Stimulated activated naive CD8-positive, alpha-beta T cell treated with anti-CD3 and anti-CD28 coated beads, Interleukin-15, amount 100 ng/mL, for 72 hours (primary cell): ENCODE measurements at regions not wholly inside any gene's neighbourhood (a gene's known extent, or its start where the extent isn't known, plus 50 kb on each side); places are given as distances from the start of the nearest gene placed in this dataset.

ENCODE experiments used
- ATAC-seq: fragments of 150-1000 bp; cut with Tn5 transposase; 2 replicates; pipeline ENCODE4 v1.10.0; 2021; ENCODE audit warnings: mild to moderate bottlenecking, moderate library complexity
- DNase-seq, 2 donors: peaks; one replicate each; pipeline ENCODE4 v3.0.0; 2021 to 2022
- H3K27ac Mint-ChIP-seq, 2 donors: one replicate each; pipeline ENCODE4 v1.8.0; 2022; ENCODE audit warnings: mild to moderate bottlenecking in 2 of 2, mixed read lengths in 2 of 2, moderate library complexity in 2 of 2
- H3K27me3 Mint-ChIP-seq: one replicate; pipeline ENCODE4 v1.8.0; 2022; ENCODE audit warnings: mixed read lengths
- H3K4me1 Mint-ChIP-seq: one replicate; pipeline ENCODE4 v1.8.0; 2022; ENCODE audit warnings: mild to moderate bottlenecking, mixed read lengths
- H3K4me3 Mint-ChIP-seq, 2 donors: one replicate each; pipeline ENCODE4 v1.8.0; 2022; ENCODE audit warnings: mild to moderate bottlenecking in 2 of 2, mixed read lengths in 2 of 2, moderate library complexity in 1 of 2
- H3K9me3 Mint-ChIP-seq, 2 donors: one replicate each; pipeline ENCODE4 v1.8.0; 2022; ENCODE audit warnings: mixed read lengths in 2 of 2

DNA sequence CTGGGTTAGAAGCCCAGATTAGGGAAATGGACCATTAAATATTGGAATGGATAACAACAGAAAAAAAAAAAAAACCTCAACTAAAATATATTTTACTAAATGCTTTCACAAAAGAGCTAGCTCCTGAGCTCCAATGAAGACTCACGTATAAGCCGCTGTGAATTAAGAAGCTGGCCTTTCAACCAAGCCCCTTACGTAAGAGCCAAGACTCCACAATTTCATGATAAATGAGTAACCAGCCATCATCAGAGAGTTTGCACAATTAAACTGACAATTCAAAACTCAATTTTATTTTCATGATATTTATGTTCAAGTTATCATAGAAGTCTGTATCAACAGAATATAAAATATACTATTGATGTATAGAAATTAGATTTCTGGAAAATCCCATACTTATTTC is 70.7 kb upstream of the HNRNPA3 start:
- peaks cover 41% of the 10 kb centered on the region for H3K27me3 Mint-ChIP-seq
- ATAC-seq (no peak), DNase-seq (no peak)
- H3K4me1 Mint-ChIP-seq, result peaks cover 17% of the 10 kb centered on the region
- H3K4me3 Mint-ChIP-seq, result no peak overlapping the region
- no peaks in the 10 kb centered on the region for H3K9me3 Mint-ChIP-seq
- H3K27ac Mint-ChIP-seq, result no peak overlapping the region

GRCh38 chr2:177143444-177143843 is 69.2 kb upstream of the HNRNPA3 start:
- Mint-ChIP-seq H3K27ac (no peak overlapping the region), H3K9me3 (no peaks in the 10 kb centered on the region), H3K27me3 (peaks cover 49% of the 10 kb centered on the region), H3K4me3 (no peak overlapping the region), H3K4me1 (peaks cover 16% of the 10 kb centered on the region)
- DNase-seq, result no peak
- no peak for ATAC-seq

DNA sequence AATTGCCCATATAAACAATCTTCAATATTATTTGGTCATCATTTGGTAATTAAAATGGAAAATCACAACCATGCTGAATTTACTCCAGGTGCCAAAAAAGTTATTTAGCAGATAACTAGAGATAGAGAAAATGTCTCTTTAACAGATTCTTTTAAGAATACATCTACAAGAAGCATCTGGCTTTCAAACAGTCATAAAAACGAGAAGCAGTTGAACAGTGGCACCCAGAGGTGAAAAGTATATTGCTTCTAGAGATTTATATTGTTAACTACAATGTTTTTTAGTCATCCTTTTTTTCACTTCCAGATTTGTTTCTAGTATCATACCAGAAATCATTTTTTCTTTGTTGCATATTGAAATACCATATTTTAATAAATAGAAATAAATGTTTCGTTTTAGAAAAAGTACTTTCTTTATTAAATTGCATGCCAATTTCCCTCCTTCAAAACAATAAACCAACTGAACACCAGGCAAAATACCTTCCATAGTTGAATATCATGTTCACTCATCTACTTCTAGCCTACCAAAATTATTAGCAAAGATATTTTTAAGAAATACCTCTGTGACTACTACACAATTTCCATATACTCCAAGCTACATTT is 65.4 kb upstream of the HNRNPA3 start:
- peak; percentile 54 for ATAC-seq

DNA sequence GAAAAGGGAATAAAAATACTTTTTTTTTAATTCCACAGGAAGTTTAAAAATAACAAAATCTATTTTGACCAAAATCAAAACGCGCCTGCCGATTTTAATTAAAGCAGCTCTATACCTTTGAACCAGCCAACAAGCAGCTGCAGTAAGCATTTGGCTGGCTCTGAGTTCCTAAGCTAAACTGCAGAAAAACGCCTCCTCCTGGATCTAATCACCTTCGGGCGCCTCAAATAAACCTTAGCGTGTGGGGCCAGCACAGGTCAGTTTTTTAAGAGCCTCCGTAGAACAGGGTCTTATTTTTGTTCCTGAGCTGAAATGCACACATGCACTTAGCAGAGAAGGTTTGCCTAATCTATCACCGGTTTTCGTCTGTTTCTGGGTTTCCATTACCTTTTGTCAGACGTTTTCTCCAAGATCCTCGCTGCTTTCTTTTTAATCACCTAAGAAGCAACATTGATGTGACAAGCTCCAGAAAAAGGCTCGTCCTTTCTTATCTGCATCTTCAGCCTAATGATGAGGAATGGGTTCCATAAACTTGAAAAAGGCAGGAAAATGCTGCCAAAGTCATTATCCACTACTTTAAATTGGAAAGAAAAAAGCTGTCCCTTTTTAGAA is 64.7 kb upstream of the HNRNPA3 start:
- H3K9me3 Mint-ChIP-seq, result no peaks in the 10 kb centered on the region
- H3K4me1 Mint-ChIP-seq, result peaks cover 13% of the 10 kb centered on the region
- peak overlapping the region; percentile 86 to 94 for H3K4me3 Mint-ChIP-seq
- ATAC-seq, result no peak
- H3K27ac Mint-ChIP-seq, result no peak overlapping the region
- peaks cover 71% of the 10 kb centered on the region for H3K27me3 Mint-ChIP-seq
- no peak for DNase-seq

More for the DNA sequence above, 65.4 kb upstream of the HNRNPA3 start:
- Mint-ChIP-seq H3K4me1 (peaks cover 13% of the 10 kb centered on the region), H3K27ac (no peak overlapping the region), H3K9me3 (no peaks in the 10 kb centered on the region), H3K27me3 (peaks cover 70% of the 10 kb centered on the region), H3K4me3 (peak overlapping the region in 1 of 2 donors; percentile 94)
- no peak for DNase-seq

- peak overlapping the region; percentile 86 to 94 for H3K4me3 Mint-ChIP-seq
- H3K4me1 Mint-ChIP-seq, result peaks cover 13% of the 10 kb centered on the region
- peak; percentile 94 for ATAC-seq
- peak; percentile 71 to 78 for DNase-seq
- H3K27ac Mint-ChIP-seq, result peak overlapping the region; percentile 63 to 91
- peaks cover 69% of the 10 kb centered on the region for H3K27me3 Mint-ChIP-seq
- no peaks in the 10 kb centered on the region for H3K9me3 Mint-ChIP-seq
These were observed 64.0 kb upstream of the HNRNPA3 start for GRCh38 chr2:177148477-177149154.

DNA sequence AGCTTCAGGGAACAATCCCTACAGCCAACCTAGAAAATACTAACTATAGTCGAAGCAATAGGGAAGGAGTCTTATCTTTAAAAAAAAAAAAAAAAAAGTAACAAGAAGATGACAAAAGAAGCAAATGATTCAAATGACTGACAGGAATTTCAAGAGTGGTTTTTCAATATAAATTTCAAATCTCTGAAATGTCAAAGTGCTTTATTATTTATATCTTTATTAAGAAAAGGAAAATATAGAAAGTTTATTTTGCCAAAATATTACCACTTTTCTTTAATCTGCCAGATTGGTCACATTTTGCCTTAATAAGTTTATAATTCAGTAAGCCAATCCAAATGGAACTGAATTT is 63.5 kb upstream of the HNRNPA3 start:
- no peak overlapping the region for H3K27ac Mint-ChIP-seq

GRCh38 chr2:177153805-177154204 is 58.8 kb upstream of the HNRNPA3 start:
- Mint-ChIP-seq H3K4me3 (no peak overlapping the region), H3K9me3 (no peaks in the 10 kb centered on the region), H3K4me1 (peaks cover under 1% of the 10 kb centered on the region), H3K27ac (no peak overlapping the region), H3K27me3 (peaks cover 34% of the 10 kb centered on the region)
- DNase-seq, result no peak
- ATAC-seq, result no peak

More for the DNA sequence above, 63.5 kb upstream of the HNRNPA3 start:
- Mint-ChIP-seq H3K4me1 (peaks cover 13% of the 10 kb centered on the region), H3K4me3 (peak overlapping the region; percentile 86 to 94), H3K9me3 (no peaks in the 10 kb centered on the region), H3K27me3 (peaks cover 64% of the 10 kb centered on the region)
- DNase-seq, result no peak
- no peak for ATAC-seq

DNA sequence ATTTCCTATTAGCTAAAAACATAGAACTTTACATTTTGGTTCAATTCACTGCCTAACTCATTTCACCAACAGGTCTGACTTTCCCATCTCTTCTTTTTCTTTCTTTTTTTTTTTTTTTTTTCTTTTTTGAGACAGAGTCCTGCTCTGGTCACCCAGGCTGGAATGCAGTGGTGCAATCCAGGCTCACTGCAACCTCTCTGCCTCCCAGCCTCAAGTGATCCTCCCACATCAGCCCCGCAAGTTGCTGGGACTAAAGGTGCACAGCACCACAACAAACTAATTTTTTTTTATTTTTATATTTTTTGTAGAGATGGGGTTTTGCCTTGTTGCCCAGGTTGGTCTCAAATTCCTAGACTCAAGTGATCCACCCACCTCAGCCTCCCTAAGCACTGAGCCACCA is 57.8 kb upstream of the HNRNPA3 start:
- DNase-seq (no peak), ATAC-seq (no peak)
- Mint-ChIP-seq H3K27me3 (peaks cover 24% of the 10 kb centered on the region), H3K4me1 (no peaks in the 10 kb centered on the region), H3K27ac (no peak overlapping the region), H3K9me3 (no peaks in the 10 kb centered on the region), H3K4me3 (no peak overlapping the region)

DNA sequence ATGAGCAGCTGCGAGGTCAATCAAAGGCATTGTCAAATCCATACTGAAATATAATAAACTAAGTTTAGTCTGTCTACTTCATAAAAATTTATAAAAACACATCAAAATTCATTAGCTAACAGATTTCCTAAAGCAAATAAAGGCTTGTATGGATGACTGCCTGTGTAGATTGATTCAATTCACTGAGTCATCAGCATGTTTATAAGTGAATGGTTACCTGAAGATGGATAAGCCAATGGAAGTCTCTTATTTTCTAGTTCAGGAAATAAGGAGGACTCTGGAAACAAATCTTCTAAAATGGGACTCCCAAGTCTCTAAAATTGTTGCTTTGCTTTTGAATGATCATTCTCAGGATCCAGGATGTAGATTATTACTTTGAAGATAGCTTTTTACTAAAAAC is 57.0 kb upstream of the HNRNPA3 start:
- Mint-ChIP-seq H3K27ac (no peak overlapping the region), H3K9me3 (no peaks in the 10 kb centered on the region), H3K4me1 (no peaks in the 10 kb centered on the region), H3K4me3 (no peak overlapping the region), H3K27me3 (peaks cover 16% of the 10 kb centered on the region)
- ATAC-seq (no peak), DNase-seq (no peak)

GRCh38 chr2:177161741-177162460 is 50.7 kb upstream of the HNRNPA3 start:
- Mint-ChIP-seq H3K27ac (no peak overlapping the region), H3K4me1 (peaks cover 13% of the 10 kb centered on the region), H3K4me3 (no peak overlapping the region), H3K27me3 (no peaks in the 10 kb centered on the region), H3K9me3 (no peaks in the 10 kb centered on the region)
- no peak for ATAC-seq
- DNase-seq, result no peak
